Astrocyte (in vitro differentiated cells and primary cell): ENCODE measurements at regions not wholly inside any gene's neighbourhood (a gene's known extent, or its start where the extent isn't known, plus 50 kb on each side); places are given as distances from the start of the nearest gene placed in this dataset.

Experiments
- EZH2 ChIP-seq: IDR thresholded peaks from 2 replicates; pipeline ENCODE4 v1.6.1; 2012; ENCODE audit warnings: mild to moderate bottlenecking, low read length, inconsistent platforms; ENCODE audit not compliant: insufficient read depth
- TF ChIP-seq, protein P1 (sequence below): IDR thresholded peaks from 2 replicates; pipeline ENCODE4 v1.5.1; 2011; ENCODE audit warnings: low read depth, mild to moderate bottlenecking, inconsistent platforms, low read length, moderate library complexity; ENCODE audit not compliant: insufficient read depth

DNA sequence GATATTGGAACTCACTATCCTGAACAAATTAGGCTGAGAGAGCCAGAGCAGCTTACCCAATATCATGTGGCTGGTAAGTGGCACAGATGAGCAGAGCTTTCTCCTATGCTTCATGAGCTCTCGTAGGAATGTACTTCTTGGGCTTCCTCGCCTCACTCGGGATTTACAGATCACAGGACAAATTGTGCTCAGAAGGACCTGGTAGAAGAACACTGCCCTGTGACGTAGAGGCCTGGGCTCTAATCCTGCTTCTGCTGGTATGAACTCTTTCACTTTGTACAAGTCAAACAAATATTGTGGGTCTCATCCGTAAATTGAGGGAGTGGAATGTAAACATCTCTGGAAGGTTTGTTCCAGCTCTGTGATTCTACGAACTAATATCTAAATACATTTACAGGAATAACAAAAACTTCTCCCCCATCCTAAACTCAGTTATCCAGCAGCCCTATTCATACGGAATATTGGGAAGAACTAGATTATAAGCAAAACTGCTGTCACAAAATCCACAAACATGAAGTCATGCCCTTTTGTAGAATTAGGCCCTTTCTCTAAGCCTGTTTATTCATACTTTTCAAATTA, 187.6 kb downstream of the CLIC5 start:
- TF ChIP-seq, protein P1, sequence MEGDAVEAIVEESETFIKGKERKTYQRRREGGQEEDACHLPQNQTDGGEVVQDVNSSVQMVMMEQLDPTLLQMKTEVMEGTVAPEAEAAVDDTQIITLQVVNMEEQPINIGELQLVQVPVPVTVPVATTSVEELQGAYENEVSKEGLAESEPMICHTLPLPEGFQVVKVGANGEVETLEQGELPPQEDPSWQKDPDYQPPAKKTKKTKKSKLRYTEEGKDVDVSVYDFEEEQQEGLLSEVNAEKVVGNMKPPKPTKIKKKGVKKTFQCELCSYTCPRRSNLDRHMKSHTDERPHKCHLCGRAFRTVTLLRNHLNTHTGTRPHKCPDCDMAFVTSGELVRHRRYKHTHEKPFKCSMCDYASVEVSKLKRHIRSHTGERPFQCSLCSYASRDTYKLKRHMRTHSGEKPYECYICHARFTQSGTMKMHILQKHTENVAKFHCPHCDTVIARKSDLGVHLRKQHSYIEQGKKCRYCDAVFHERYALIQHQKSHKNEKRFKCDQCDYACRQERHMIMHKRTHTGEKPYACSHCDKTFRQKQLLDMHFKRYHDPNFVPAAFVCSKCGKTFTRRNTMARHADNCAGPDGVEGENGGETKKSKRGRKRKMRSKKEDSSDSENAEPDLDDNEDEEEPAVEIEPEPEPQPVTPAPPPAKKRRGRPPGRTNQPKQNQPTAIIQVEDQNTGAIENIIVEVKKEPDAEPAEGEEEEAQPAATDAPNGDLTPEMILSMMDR, result no peak
- TF ChIP-seq EZH2, result no peak
